Activated CD8-positive, alpha-beta memory T cell treated with anti-CD3 and anti-CD28 coated beads for 48 hours (primary cell): ENCODE measurements at regions not wholly inside any gene's neighbourhood (a gene's known extent, or its start where the extent isn't known, plus 50 kb on each side); places are given as distances from the start of the nearest gene placed in this dataset.

Experiments
- DNase-seq, 3 experiments: peaks; one replicate each; pipeline ENCODE4 v3.0.0-alpha.2; 2020; ENCODE audit warnings: low read depth in 2 of 3, low spot score in 2 of 3

DNA sequence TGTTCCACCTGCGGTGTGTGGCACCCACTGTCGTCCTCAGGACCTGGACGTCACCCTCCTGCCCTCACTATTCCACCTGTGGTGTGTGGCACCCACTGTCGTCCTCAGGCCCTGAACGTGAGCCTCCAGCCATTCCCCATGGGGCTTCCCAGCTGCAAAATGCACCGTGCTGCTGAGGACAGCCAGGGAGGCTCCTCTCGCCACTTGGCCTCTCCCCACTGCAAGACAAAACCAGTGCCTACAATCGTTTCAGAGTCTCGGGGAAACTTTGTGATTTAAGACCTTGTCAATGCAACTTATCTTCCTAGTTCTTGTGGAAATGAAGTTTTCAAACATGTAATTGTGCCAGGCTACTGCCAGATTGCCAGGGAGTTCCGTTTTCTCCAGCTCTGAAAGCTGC is 319.3 kb upstream of the SALL3 start:
- DNase-seq: no peak

DNA sequence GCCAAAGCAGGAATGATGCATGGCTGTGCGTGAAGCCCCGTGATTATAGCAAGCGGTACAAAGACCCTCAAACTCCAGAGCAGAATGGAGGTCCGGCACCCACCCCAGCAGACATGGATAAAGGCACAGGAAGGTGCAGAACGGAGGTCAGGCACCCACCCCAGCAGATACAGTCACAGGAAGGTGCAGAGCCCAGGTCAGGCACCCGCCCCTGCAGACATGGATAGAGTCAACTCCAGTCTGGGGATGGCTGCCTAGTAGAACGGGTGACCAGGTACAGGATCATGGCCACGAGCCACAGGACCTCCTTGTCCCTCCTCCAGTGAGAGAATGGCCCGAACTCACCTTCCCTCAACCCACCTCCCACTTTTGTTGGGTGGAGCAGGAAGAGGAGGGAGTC is 318.3 kb upstream of the SALL3 start:
- DNase-seq: no peak

DNA sequence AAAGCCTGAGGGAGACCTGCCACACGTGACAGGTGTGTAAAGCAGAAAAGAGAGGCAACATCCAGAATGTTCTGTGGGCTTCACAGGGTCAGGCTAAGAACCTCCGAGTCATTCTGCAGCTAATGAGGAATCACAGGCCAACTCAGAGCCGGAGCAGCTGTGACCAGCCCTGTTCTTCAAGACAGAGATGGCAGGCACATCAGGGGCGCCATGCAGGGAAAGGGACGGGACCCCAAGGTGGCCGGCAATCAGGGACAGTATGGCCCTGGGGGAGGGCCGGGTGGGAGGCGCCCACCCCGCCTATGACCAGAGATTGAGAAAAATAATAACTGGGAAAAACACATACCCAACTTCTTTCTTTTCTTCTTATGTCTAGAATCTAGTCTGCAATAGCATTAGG is 316.7 kb upstream of the SALL3 start:
- no peak for DNase-seq

DNA sequence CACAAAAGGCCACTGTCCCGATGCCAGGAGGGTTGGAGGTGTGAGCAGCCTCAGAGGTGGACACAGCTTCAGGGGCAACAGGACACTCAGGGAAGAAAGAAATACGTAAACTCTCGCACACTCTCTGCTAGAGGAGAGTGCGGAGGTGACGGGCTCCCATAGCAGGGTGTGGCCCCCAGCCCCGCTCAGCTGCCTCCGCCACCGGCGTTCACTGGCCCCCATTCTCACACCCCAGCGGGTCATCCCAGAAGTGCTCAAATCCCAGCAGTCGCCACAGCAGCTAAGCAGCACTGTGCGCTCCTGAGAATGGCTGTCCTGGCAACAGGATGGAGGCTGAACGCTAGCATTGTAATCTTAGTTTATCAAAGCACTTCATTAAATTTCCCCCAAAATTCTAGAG is 315.6 kb upstream of the SALL3 start:
- DNase-seq: no peak

DNA sequence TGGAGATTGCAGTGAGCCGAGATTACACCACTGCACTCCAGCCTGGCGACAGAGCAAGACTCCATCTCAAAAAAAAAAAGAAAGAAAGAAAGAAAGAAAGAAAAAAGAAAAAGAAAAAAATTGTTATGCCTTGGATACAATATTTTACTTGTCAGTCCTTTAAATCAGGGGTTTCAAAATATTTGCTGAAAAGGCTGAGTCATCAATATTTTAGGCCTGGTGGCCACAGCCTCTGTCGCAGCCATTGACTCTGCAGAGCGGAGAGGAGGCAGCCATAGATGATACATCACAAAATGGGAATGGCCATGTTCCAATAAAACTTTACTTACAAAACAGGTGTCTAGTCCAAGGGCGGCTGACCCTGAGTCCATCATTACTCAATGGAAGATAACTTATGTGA is 314.8 kb upstream of the SALL3 start:
- no peak for DNase-seq

DNA sequence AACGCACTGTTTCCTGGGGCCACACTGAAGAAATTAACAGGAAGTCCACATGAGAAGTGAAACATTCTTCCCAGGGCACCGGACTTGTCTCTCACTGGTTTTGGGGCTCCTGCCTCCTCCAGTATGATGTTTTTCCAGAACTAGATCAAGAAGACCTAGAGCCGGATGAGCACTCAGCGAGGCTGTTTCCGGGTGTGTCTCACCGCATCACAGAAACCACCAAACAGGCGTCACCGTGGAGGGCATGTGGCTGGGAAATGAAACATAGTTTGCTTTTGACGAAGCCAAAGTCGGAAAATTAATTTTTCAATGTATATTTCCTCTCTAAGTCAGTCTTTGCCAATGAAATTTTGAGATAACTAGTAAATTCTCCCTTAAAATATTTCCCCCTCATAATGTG is 314.0 kb upstream of the SALL3 start:
- no peak for DNase-seq

DNA sequence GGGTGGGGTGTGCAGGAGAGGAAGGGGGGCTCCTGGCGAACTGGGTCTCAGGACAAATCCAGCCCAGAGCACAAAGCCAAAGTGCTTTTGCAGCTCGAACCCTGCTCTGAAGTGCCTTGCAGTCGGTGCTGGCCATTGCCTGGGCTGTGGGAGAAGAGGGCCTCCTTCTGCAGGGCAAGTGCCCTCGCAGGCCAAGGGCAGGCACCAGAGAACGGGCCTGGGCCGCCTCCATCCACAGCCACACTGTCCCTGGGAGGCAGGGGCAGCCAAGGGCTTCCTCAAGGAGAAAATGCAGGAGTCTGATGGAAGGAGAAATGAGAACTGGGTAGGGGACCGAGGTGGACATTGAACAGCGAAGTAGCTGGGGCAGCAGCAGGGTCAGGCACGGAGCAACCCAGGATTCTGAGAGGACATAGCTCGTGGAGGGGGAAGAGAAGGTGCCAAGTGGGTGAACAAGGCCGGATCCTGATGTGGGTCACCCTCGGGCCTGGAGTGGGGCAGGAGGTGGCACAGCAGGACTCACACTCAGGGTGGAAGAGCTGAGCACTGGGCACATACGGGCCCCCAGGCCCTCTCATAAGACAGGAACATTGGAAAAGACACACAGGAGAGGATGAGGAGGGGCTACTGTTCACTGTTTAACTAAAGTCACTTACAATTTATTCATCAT is 312.8 kb upstream of the SALL3 start:
- DNase-seq: no peak

DNA sequence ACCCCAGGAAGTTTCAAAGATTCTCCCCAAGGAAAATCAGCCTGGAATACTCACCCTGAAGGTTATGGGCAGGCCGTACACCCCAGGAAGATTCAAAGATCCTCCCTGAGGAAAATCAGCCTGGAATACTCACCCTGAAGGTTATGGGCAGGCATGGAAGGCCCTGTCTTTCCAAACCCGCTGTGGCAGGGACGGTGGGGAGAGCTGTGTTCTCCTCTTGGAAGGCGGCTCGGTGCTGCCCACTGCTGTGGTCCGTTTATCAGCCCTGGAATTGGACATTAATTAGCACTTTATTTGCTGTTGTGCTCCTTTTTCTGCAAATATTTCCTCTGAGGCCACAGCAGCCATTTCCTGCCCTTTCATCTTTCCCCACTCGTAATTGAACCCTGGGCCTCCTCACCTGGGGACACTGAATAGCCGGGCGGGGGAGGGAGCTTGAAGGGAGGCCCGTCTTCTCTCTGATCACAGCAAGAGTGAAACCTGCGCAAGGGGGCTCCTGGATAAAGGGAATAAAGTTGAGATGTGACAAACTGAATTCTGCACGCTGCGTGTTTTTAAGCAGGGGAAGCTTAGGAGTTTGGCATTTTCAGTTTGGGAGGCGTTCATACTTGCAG is 308.7 kb upstream of the SALL3 start:
- DNase-seq: no peak

DNA sequence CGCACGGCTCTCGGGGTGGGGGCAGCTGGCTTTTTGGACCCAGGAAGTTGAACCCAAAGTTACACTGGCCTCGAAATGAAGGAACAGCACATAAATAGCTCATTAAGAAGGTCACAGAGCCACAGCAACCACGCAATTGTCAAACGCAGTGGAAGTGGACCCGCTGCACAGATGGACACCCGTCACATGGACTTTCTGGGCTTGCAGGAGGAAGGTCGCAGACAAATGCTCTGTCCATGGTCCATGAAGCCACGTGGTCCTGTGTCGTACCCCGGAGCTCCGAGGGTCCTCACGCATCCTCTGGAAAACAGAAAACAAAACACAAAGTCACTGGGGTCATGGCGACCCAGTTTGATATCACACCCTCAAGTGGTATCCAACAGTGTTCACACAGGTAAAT is 308.1 kb upstream of the SALL3 start:
- no peak for DNase-seq

DNA sequence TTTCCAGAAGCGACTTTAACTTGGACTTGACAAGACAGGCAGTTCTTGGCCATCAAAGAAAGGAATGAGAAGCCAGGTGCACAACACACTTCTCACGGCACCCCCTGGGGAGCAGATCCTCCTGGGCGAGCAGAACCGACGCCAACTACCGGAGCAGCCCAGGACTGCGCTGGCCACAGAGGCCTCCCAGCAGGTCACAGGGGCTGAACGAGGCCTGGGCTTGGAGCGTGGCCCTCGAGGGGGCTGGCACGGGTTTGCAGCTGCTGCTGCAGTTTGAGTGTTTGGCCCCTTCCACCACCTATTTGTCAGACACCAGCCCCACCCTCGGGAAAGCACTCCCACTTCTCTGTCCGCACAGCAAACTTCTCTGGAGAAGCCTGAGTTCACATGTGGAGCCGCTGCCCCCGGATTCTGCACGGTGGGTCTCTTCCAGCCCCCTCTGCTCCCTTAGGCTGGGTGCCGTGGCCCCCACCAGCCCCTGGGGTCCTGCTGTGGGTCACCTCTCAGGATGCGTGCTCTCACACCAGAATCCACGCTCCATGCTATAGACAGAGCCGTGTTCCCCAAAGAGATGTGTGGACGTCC is 306.7 kb upstream of the SALL3 start:
- DNase-seq: no peak

DNA sequence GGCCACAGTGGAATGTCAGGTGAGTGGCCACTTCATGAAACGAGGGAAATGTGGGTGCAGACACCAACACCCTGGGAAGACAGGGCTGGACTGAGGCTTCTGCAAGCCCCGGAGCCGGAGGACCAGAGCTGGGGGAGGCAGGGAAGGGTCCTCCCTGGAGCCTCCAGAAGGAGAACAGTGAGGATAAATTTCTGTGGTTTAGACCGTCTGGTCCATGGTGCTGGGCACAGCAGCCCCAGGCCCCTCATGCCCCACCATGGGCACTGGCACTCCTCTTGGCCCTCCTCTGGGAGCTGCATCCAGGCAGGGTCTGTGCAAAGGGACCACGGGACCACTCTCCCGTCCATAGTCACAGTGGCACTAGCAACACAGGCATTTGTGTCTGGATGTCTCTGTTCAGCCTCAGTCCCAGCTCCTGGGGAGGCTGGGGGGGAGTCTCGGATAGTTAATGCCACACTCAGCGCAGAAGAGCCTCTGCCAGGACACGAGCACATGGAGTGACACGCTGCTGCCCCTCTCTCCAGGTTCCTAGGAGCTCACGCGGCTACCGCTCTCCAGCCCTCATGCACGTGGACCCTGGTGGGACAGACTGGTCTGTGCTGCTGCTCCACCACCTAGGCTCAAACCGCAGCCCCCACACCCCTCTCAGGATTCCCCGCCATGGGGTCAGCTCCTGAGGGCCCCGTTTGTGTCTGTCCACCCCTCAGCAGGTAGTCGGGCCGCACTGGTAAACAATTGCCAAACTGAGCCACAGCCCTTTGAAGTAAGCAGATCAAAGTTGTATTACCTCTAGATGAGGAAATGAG is 305.9 kb upstream of the SALL3 start:
- no peak for DNase-seq

DNA sequence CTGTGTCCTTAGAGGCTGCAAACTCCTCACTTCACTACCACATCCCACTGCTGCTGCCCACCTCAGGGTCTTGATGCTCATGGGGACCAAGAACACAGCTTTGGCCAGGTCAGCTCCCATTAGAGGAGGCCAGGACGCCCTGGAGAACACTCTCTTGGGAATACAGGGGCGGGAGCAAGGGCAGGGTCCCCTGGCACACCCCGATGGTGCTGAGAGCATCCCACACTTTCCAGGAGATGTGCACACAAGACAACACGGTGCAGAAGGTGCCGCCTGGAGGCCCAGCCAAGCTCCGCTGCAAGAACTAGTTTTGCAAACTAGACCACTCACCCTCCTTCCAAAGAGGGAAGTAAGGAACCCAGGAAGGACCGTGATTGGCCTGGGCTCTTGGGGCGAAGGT is 304.4 kb upstream of the SALL3 start:
- no peak for DNase-seq

DNA sequence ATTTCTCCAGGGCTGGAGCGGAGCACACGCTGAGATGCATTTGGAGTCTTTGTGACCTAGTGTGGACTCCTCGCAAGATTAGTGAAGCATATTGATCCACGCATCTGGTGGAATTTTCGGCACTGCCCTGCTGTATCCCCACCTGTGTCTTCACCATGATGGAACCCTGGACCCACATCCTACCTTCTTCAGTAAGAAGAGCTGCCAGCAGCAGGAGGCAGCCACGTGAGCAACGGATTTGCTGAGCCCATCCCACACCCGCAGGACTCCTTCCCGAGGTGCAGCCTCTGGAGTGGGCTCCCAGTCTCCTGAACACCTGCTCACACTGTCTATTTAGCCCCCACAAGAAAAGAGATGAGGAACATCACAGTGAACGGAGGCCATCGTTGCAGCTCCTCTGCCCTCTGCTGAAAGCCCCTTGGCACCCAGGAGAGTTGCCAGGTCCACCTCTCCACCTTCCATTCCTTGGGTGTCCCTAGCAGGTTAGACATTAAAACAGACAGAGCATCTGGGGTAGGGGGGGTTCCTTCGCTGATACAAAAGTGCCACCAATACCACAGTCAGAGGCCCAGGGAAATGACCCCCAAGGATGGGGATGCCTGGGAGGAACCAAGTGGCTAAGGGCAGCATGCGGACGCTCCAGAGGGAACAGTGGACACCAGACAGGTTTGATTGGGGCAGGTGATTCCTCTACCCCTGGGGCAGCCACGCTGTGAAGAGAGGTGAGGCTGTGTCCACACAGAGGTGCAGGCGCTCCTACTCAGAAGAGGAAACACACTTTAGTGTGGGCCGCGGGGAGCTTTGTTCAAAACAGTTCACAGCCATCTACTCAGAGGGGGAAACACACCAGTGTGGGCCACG is 302.8 kb upstream of the SALL3 start:
- no peak for DNase-seq

DNA sequence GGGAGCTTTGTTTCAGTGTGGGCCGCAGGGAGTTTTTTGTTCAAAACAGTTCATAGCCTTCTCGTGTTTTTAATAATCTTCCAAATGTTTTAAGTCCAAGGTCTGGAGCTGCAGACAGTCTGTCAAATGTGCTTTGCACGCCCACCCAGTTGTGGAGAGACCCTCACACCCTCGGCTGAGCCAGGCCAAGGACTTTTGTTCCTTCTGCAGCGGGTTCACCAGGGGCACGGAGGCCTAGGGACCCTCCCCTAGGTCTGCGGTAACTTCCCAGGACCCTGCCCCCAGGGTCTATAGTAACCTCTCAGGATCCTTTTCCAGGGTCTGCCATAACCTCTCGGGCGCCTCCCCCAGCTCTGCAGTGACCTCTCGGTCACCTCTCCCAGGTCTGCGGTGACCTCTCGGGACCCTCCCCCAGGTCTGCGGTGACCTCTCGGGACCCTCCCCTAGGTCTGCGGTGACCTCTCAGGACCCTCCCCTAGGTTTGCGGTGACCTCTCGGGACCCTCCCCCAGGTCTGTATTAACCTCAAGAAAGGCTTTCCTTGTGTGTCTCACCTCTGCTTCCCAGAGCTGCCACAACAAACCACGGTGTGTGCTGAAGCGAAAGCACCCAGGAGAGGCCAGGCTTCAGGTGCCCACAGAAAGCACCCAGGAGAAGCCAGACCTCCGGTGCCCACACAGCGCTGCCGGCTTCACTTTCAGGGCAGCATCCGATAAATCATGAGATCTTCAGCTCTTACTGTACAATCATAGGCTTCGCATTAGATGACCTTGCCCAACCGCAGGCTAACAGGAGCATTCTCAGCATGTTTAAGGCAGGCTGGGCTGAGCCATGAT is 301.9 kb upstream of the SALL3 start:
- DNase-seq: no peak

DNA sequence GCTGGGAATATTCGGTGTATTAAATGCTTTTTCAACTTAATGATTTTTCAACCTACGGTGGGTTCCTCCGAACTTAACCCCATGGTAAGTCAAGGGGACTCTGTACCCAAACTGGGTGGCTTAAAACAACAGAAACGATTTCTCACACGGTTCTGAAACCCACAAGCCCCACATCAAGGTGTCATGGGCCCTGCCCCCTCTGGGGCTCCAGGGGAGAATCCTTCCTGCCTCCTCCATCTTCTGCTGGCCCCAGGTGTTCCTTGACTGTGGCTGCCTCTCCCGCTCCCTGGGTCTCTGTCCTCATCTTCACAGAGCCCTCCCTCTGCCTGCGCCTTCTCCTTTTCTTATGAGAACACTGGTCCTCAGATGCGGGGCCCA is 301.3 kb upstream of the SALL3 start:
- no peak for DNase-seq

DNA sequence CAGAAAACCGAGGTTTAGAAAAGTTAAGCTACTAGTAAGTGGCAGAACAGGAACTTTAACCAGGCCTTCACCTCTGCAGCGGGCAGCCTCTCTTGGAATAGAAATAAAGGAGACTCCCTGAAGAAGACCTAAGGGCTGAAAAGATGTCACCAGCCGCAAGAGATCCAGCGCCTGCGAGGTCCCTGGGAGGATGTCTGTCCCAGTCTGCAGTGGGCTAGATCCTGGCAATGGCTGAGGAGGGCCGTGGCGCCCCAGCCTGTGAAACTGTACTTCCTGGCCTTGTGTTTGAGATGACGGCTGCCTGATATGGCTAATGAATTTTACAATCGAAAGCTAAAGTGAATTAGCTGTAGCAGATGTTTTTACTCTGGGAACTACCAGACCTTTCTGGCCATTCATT is 300.6 kb upstream of the SALL3 start:
- no peak for DNase-seq

DNA sequence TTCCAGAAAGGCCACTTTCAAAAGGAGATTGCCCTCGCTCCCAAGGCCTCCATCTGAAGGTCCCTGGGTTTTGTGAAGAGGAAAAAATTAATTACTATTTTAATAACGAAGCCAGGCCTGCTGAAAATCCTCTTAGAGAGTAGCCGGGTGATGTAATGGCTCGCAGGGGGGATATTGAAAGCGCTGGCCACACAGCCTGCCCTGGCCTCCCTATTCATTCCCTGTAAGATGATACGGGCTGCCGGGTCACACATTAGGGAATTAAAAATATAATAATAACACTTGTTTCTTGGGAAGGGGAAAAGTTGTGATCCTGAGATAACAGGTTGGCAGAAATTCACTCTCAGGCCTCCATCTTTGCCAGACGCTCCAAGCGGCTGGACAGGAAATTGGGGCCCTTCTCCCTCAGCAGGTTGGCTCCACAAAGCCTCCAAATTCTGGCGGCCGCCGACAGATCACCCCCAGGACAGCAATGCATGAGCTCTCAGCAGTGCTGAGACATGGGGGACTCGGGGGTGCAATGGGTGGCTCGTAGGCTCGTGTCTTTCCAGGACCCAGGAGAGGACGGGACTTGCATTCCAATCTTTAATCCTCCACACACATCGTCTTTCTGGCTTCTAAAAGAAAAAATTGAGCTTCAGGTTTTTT is 299.9 kb upstream of the SALL3 start:
- no peak for DNase-seq

DNA sequence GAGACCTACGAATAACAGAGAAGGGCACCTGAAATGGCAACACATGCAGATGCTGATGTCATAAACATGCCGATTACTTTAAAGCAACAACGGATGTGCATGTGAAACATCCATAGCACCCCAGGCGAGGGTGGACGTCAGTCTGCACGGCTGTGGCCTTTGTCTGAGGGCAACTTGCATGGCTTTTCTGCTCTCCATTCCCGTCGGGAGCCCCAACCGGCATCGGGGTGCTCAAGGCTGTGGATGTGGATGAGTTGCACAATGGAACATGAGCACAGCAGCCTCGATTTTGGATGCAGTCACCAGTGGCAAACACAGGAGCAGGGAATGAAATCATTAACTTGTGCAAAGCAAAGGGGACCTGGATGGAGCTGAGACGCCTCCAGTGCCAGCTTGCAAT is 298.2 kb upstream of the SALL3 start:
- no peak for DNase-seq

DNA sequence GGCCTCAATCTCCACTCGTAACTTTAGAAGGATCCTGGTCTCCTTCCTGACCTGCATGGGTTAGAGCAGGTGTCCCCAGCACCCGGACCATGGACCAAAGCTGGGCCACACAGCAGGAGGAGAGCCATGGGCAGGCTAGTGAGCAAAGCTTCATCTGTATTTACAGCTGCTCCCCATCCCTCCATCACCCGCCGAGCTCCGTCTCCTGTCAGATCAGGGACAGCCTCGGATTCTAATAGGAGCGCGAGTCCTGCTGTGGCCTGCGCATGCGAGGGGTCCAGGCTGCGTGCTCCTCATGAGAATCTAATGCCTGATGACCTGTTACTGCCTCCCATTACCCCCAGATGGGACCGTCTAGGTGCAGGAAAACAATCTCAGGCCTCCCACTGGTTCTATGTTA is 297.7 kb upstream of the SALL3 start:
- DNase-seq: no peak

DNA sequence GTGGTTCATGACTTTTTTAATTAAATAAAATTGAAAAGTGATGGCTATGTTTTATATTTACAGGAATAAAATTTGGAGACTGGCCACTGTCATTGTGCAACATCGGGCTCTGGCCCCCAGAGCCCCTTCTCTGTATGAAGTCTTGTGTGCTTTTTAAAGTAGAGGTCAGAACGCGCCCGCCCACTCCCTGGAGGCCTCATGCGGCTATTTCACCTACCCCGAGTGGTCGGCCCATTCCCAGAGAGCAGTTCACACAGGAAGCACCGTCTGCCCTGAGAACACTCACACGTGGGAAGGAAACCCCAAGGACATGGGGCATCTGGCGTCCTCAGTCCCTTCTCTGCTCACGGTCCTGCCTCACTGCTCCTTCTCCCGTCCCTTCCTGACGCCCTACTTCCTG is 296.9 kb upstream of the SALL3 start:
- no peak for DNase-seq
